ENCODE measurements at regions not wholly inside any gene's neighbourhood (a gene's known extent, or its start where the extent isn't known, plus 50 kb on each side); places are given as distances from the start of the nearest gene placed in this dataset.

DNA sequence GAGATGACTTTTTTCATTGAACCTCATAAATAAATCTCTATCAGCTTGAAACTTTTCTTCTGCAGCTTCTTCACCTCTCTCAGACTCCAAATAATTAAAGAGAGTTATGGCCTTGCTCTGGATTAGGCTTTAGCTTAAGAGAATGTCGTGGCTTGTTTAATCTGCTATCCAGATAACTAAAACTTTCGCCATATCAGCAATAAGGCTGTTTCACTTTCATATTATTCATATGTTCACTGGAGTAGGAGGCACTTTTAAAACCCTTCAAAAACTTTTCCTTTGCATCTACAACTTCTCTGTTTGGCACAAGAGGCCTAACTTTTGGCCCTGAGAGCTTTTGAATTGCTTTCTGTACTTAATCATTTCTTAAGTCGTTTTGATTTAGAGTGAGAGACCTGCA is 386.9 kb upstream of the FAM174A start:
- Histone ChIP-seq H3K27me3 (ENCODE audit: control insufficient read depth, insufficient read depth, low read length) (no peaks in the 10 kb centered on the region), H3K79me2 (no peaks in the 10 kb centered on the region), H3K36me3 (ENCODE audit: control insufficient read depth, insufficient read depth, low read length) (no peaks in the 10 kb centered on the region), H3K4me1 (no peaks in the 10 kb centered on the region), H3K9ac (no peak overlapping the region), H3K4me2 (ENCODE audit: low read length) (no peak overlapping the region), H3K27ac (no peak overlapping the region), H3K4me3 (ENCODE audit: low read depth, low read length) (no peak overlapping the region), H3K9me3 (ENCODE audit: control insufficient read depth, low read length) (no peaks in the 10 kb centered on the region), H2AFZ (no peak overlapping the region)
- TF ChIP-seq, protein P1, sequence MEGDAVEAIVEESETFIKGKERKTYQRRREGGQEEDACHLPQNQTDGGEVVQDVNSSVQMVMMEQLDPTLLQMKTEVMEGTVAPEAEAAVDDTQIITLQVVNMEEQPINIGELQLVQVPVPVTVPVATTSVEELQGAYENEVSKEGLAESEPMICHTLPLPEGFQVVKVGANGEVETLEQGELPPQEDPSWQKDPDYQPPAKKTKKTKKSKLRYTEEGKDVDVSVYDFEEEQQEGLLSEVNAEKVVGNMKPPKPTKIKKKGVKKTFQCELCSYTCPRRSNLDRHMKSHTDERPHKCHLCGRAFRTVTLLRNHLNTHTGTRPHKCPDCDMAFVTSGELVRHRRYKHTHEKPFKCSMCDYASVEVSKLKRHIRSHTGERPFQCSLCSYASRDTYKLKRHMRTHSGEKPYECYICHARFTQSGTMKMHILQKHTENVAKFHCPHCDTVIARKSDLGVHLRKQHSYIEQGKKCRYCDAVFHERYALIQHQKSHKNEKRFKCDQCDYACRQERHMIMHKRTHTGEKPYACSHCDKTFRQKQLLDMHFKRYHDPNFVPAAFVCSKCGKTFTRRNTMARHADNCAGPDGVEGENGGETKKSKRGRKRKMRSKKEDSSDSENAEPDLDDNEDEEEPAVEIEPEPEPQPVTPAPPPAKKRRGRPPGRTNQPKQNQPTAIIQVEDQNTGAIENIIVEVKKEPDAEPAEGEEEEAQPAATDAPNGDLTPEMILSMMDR (IDR thresholded peaks at IDR 0.05) = no peak

DNA sequence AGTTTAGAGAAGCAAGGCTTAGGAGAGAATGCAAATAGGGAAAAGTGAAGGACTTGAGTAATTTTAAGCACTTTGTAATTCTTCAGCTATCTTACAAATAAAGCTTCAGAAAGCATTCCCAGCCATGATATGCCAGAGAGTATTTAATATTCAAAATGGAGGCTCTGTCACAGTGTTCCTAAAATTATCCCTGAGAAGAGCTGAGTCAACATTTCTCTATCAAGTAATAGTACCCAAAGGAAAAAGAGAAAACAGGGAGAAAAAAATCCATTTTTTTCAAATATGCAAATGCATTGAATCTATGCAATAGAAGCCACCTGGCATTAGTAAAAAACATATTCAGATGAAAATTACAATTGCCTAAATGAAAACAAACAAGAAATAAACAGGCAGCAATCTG is 392.6 kb upstream of the FAM174A start:
- Histone ChIP-seq H3K4me2 (ENCODE audit: low read length) (no peak overlapping the region), H3K4me3 (ENCODE audit: low read depth, low read length) (no peak overlapping the region), H3K36me3 (ENCODE audit: control insufficient read depth, insufficient read depth, low read length) (no peaks in the 10 kb centered on the region), H3K27me3 (ENCODE audit: control insufficient read depth, insufficient read depth, low read length) (no peaks in the 10 kb centered on the region), H3K9ac (no peak overlapping the region), H3K79me2 (no peaks in the 10 kb centered on the region), H3K4me1 (no peaks in the 10 kb centered on the region), H3K9me3 (ENCODE audit: control insufficient read depth, low read length) (no peaks in the 10 kb centered on the region), H3K27ac (no peak overlapping the region), H2AFZ (no peak overlapping the region)
- TF ChIP-seq, protein P1 (IDR thresholded peaks at IDR 0.05) = no peak

DNA sequence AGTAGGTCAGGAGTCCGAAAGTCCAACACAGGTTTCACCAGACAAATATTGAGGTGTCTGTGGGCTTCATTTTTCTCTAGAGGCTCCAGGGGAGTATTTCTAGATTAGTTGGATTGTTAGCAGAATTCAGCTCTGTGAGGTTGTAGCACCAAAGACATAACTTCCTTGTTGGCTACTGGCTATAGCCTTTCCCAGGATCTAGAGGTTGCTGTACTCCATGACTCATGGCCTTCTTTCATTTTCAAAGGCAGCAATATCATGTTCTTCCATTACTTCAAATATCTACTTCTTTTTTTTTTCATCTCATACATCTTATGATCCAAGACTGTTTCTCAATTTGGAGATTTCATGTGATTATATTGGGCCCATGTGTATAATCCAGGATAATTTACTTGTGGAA is 404.0 kb upstream of the FAM174A start:
- H2AFZ ChIP-seq = no peak overlapping the region
- H3K27ac ChIP-seq = no peak overlapping the region
- H3K79me2 ChIP-seq = no peaks in the 10 kb centered on the region
- H3K9me3 ChIP-seq (ENCODE audit: control insufficient read depth, low read length) = no peaks in the 10 kb centered on the region
- no peaks in the 10 kb centered on the region for H3K4me1 ChIP-seq
- TF ChIP-seq, protein P1 (IDR thresholded peaks at IDR 0.05) = no peak
- no peak overlapping the region for H3K4me2 ChIP-seq (ENCODE audit: low read length)
- H3K4me3 ChIP-seq (ENCODE audit: low read depth, low read length) = no peak overlapping the region
- H3K27me3 ChIP-seq (ENCODE audit: control insufficient read depth, insufficient read depth, low read length) = no peaks in the 10 kb centered on the region
- H3K9ac ChIP-seq = no peak overlapping the region
- no peaks in the 10 kb centered on the region for H3K36me3 ChIP-seq (ENCODE audit: control insufficient read depth, insufficient read depth, low read length)

DNA sequence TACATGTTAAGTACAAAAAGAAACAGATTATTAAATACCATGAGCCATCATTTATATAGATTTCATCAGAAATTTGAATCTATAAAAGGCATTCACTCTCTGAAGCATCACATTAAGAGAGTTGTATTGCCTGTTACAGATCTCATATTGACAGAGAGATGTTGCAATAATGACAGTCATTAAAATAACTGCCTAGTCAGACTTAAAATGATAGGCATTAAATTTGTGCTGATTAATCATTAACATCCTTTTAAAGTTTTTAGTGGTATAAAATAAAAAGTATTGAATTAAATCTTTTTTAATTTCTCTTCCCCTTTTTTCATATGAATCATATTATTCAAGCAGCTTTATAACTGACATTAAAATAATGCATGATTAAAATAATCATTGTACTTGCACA is 404.9 kb upstream of the FAM174A start:
- Histone ChIP-seq H3K4me1 (no peaks in the 10 kb centered on the region), H3K4me2 (ENCODE audit: low read length) (no peak overlapping the region), H2AFZ (no peak overlapping the region), H3K36me3 (ENCODE audit: control insufficient read depth, insufficient read depth, low read length) (no peaks in the 10 kb centered on the region), H3K27me3 (ENCODE audit: control insufficient read depth, insufficient read depth, low read length) (no peaks in the 10 kb centered on the region), H3K9me3 (ENCODE audit: control insufficient read depth, low read length) (no peaks in the 10 kb centered on the region), H3K9ac (no peak overlapping the region), H3K27ac (no peak overlapping the region), H3K79me2 (no peaks in the 10 kb centered on the region), H3K4me3 (ENCODE audit: low read depth, low read length) (no peak overlapping the region)
- TF ChIP-seq, protein P1 (IDR thresholded peaks at IDR 0.05) = no peak

DNA sequence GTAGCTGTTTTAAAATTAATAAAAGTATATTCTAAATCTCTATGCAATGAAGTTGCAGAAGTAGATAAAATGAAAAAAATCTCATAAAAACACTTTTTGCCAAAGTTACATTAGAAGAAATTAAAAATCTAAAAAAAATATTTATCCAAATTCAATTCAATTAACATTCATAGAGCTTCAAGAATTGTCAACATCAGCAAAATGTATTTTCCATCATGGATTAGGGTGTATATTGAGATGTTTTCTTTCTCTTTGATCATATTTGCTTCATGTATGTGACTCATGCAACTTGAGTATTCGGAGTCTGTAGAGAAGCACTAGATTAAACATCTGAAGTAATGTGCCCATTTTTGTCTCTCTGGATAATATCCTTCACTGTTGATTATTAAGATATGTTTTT is 415.3 kb upstream of the FAM174A start:
- Histone ChIP-seq H3K9me3 (ENCODE audit: control insufficient read depth, low read length) (no peaks in the 10 kb centered on the region), H3K4me1 (no peaks in the 10 kb centered on the region), H3K36me3 (ENCODE audit: control insufficient read depth, insufficient read depth, low read length) (no peaks in the 10 kb centered on the region), H3K9ac (no peak overlapping the region), H3K4me2 (ENCODE audit: low read length) (no peak overlapping the region), H2AFZ (no peak overlapping the region), H3K27ac (no peak overlapping the region), H3K79me2 (no peaks in the 10 kb centered on the region), H3K4me3 (ENCODE audit: low read depth, low read length) (no peak overlapping the region), H3K27me3 (ENCODE audit: control insufficient read depth, insufficient read depth, low read length) (no peaks in the 10 kb centered on the region)
- TF ChIP-seq, protein P1 (IDR thresholded peaks at IDR 0.05) = no peak
